ENCODE measurements at regions not wholly inside any gene's neighbourhood (a gene's known extent, or its start where the extent isn't known, plus 50 kb on each side); places are given as distances from the start of the nearest gene placed in this dataset.

DNA sequence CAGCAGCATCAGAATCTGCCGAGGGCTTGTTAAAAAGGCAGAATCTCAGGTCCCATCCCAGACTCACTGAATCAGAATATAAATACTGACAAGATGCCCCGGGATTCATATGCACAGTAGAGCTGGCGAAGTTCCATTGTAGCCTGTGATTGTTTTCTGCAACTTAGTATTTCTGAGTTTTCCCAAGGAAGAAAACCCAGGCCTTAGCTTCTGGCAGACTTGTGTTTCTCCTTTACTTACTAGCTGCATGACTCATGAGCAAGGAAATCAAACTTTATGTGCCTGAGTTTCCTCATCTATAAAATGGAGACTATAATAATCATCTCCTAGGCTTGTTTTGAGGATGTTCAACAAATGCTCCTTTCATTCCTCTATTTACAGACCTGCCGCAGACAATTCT lies 278.5 kb upstream of the PLEKHG7 start:
- TF ChIP-seq, protein P1, sequence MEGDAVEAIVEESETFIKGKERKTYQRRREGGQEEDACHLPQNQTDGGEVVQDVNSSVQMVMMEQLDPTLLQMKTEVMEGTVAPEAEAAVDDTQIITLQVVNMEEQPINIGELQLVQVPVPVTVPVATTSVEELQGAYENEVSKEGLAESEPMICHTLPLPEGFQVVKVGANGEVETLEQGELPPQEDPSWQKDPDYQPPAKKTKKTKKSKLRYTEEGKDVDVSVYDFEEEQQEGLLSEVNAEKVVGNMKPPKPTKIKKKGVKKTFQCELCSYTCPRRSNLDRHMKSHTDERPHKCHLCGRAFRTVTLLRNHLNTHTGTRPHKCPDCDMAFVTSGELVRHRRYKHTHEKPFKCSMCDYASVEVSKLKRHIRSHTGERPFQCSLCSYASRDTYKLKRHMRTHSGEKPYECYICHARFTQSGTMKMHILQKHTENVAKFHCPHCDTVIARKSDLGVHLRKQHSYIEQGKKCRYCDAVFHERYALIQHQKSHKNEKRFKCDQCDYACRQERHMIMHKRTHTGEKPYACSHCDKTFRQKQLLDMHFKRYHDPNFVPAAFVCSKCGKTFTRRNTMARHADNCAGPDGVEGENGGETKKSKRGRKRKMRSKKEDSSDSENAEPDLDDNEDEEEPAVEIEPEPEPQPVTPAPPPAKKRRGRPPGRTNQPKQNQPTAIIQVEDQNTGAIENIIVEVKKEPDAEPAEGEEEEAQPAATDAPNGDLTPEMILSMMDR (IDR thresholded peaks at IDR 0.05) = no peak
- ATAC-seq (no peak), DNase-seq (no peak)
- H3K27ac ChIP-seq (ENCODE audit: low read length) = no peak overlapping the region
- H3K36me3 Mint-ChIP-seq = no peaks in the 10 kb centered on the region
- no peaks in the 10 kb centered on the region for H3K4me1 ChIP-seq (ENCODE audit: control insufficient read depth, insufficient read depth, low read length)
- no peak overlapping the region for H3K4me3 ChIP-seq (ENCODE audit: low read length)
- no peak overlapping the region for H3K27ac Mint-ChIP-seq
- no peaks in the 10 kb centered on the region for H3K36me3 ChIP-seq (ENCODE audit: control insufficient read depth, insufficient read depth, low read length)
- H3K27me3 Mint-ChIP-seq (ENCODE audit: low read depth in 2 of 2) = no peaks in the 10 kb centered on the region
- no peak overlapping the region for H3K4me3 Mint-ChIP-seq
- no peaks in the 10 kb centered on the region for H3K9me3 ChIP-seq (ENCODE audit: control insufficient read depth, insufficient read depth, low read length)
- intact Hi-C loops (cut with micrococcal nuclease) = no loop called here
- H3K27me3 ChIP-seq (ENCODE audit: control insufficient read depth, insufficient read depth, low read length) = no peaks in the 10 kb centered on the region
- peaks cover 0 to 4% of the 10 kb centered on the region in 2 donors for H3K9me3 Mint-ChIP-seq
- 97% methylated on average over 3 of the region's 4 CpGs for WGBS (ENCODE audit: insufficient coverage)
- peaks cover 11 to 21% of the 10 kb centered on the region in 2 donors for H3K4me1 Mint-ChIP-seq

- Mint-ChIP-seq H3K9me3 (no peaks in the 10 kb centered on the region), H3K4me1 (peaks cover under 1 to 5% of the 10 kb centered on the region in 2 donors), H3K36me3 (no peaks in the 10 kb centered on the region), H3K4me3 (no peak overlapping the region), H3K27me3 (ENCODE audit: low read depth in 2 of 2) (no peaks in the 10 kb centered on the region), H3K27ac (no peak overlapping the region)
- no peaks in the 10 kb centered on the region for H3K4me1 ChIP-seq (ENCODE audit: control insufficient read depth, insufficient read depth, low read length)
- no peaks in the 10 kb centered on the region for H3K36me3 ChIP-seq (ENCODE audit: control insufficient read depth, insufficient read depth, low read length)
- H3K9me3 ChIP-seq (ENCODE audit: control insufficient read depth, insufficient read depth, low read length) = no peaks in the 10 kb centered on the region
- DNase-seq = no peak
- H3K27me3 ChIP-seq (ENCODE audit: control insufficient read depth, insufficient read depth, low read length) = no peaks in the 10 kb centered on the region
- intact Hi-C loops (cut with micrococcal nuclease) = no loop called here
- no peak overlapping the region for H3K27ac ChIP-seq (ENCODE audit: low read length)
- no peak for ATAC-seq
- H3K4me3 ChIP-seq (ENCODE audit: low read length) = no peak overlapping the region
- TF ChIP-seq, protein P1 (IDR thresholded peaks at IDR 0.05) = no peak
Measured at GRCh38 chr12:92421701-92422100, 276.1 kb upstream of the BTG1 start.

GRCh38 chr12:92421042-92421441 lies 275.4 kb upstream of the BTG1 start:
- H3K27me3 Mint-ChIP-seq (ENCODE audit: low read depth in 2 of 2) = no peaks in the 10 kb centered on the region
- H3K27me3 ChIP-seq (ENCODE audit: control insufficient read depth, insufficient read depth, low read length) = no peaks in the 10 kb centered on the region
- DNase-seq (no peak), ATAC-seq (no peak)
- H3K27ac Mint-ChIP-seq = no peak overlapping the region
- no peak overlapping the region for H3K27ac ChIP-seq (ENCODE audit: low read length)
- no peaks in the 10 kb centered on the region for H3K36me3 Mint-ChIP-seq
- H3K36me3 ChIP-seq (ENCODE audit: control insufficient read depth, insufficient read depth, low read length) = no peaks in the 10 kb centered on the region
- no peaks in the 10 kb centered on the region for H3K9me3 Mint-ChIP-seq
- peaks cover 5 to 10% of the 10 kb centered on the region in 2 donors for H3K4me1 Mint-ChIP-seq
- TF ChIP-seq, protein P1 (IDR thresholded peaks at IDR 0.05) = no peak
- H3K4me1 ChIP-seq (ENCODE audit: control insufficient read depth, insufficient read depth, low read length) = no peaks in the 10 kb centered on the region
- no peak overlapping the region for H3K4me3 ChIP-seq (ENCODE audit: low read length)
- intact Hi-C loops (cut with micrococcal nuclease) = no loop called here
- no peaks in the 10 kb centered on the region for H3K9me3 ChIP-seq (ENCODE audit: control insufficient read depth, insufficient read depth, low read length)
- 100% methylated on average over 1 of the region's 1 CpG for WGBS (ENCODE audit: insufficient coverage)
- H3K4me3 Mint-ChIP-seq = no peak overlapping the region

- H3K4me1 ChIP-seq (ENCODE audit: control insufficient read depth, insufficient read depth, low read length) = no peaks in the 10 kb centered on the region
- H3K9me3 ChIP-seq (ENCODE audit: control insufficient read depth, insufficient read depth, low read length) = no peaks in the 10 kb centered on the region
- no peaks in the 10 kb centered on the region for H3K36me3 Mint-ChIP-seq
- no peaks in the 10 kb centered on the region for H3K27me3 Mint-ChIP-seq (ENCODE audit: low read depth in 2 of 2)
- no peak overlapping the region for H3K4me3 ChIP-seq (ENCODE audit: low read length)
- no peaks in the 10 kb centered on the region for H3K9me3 Mint-ChIP-seq
- peaks cover 5 to 10% of the 10 kb centered on the region in 2 donors for H3K4me1 Mint-ChIP-seq
- 100% methylated on average over 1 of the region's 1 CpG for WGBS (ENCODE audit: insufficient coverage)
- no peak overlapping the region for H3K27ac ChIP-seq (ENCODE audit: low read length)
- DNase-seq = no peak
- no peak for ATAC-seq
- H3K27ac Mint-ChIP-seq = no peak overlapping the region
- H3K4me3 Mint-ChIP-seq = no peak overlapping the region
- intact Hi-C loops (cut with micrococcal nuclease) = no loop called here
- no peaks in the 10 kb centered on the region for H3K36me3 ChIP-seq (ENCODE audit: control insufficient read depth, insufficient read depth, low read length)
- H3K27me3 ChIP-seq (ENCODE audit: control insufficient read depth, insufficient read depth, low read length) = no peaks in the 10 kb centered on the region
- TF ChIP-seq, protein P1 (IDR thresholded peaks at IDR 0.05) = no peak
Measured at GRCh38 chr12:92419201-92419600, 273.6 kb upstream of the BTG1 start.

All from natural killer cell (primary cell).